ENCODE measurements at regions not wholly inside any gene's neighbourhood (a gene's known extent, or its start where the extent isn't known, plus 50 kb on each side); places are given as distances from the start of the nearest gene placed in this dataset.

DNA sequence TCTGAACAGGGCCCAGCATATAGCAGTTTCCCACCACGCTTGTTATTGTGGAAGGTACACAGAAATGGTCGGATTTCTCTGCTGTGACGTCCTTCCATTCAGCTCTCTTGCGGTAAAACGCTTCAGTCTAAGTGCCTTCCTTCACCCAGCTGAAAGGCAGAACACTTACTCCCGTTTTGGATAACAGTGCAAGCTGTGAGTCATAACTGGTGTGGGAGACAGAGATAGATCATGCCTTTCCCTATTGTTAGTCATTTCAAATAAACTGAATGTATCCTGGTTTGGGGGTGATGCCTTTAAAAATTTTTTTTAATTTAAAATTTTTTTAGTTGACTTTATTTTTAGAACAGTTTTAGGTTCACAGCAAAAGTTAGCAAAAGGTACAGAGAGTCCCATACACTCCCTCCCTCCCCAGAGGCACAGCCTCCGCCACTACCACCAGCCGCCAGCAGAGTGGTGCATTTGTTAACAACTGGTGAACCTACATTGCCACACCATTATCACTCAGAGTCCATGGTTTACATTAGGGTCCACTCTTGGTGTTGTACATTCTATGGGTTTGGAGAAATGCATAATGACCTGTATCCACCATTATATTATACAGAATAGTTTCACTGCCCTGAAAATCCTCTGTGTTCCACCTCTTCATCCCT lies 94.9 kb upstream of the NSMCE3 start:
- TF ChIP-seq POLR2A (IDR thresholded peaks at IDR 0.05) (no peak), POLR2AphosphoS5 (IDR thresholded peaks at IDR 0.05) (no peak), EP300 (IDR thresholded peaks at IDR 0.05) (no peak)
- TF ChIP-seq, protein P1, sequence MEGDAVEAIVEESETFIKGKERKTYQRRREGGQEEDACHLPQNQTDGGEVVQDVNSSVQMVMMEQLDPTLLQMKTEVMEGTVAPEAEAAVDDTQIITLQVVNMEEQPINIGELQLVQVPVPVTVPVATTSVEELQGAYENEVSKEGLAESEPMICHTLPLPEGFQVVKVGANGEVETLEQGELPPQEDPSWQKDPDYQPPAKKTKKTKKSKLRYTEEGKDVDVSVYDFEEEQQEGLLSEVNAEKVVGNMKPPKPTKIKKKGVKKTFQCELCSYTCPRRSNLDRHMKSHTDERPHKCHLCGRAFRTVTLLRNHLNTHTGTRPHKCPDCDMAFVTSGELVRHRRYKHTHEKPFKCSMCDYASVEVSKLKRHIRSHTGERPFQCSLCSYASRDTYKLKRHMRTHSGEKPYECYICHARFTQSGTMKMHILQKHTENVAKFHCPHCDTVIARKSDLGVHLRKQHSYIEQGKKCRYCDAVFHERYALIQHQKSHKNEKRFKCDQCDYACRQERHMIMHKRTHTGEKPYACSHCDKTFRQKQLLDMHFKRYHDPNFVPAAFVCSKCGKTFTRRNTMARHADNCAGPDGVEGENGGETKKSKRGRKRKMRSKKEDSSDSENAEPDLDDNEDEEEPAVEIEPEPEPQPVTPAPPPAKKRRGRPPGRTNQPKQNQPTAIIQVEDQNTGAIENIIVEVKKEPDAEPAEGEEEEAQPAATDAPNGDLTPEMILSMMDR (IDR thresholded peaks at IDR 0.05): peak in 1 of 7 experiments; percentile 17

Data from stomach (tissue), 4 donors.